ENCODE measurements at regions not wholly inside any gene's neighbourhood (a gene's known extent, or its start where the extent isn't known, plus 50 kb on each side); places are given as distances from the start of the nearest gene placed in this dataset.

DNA sequence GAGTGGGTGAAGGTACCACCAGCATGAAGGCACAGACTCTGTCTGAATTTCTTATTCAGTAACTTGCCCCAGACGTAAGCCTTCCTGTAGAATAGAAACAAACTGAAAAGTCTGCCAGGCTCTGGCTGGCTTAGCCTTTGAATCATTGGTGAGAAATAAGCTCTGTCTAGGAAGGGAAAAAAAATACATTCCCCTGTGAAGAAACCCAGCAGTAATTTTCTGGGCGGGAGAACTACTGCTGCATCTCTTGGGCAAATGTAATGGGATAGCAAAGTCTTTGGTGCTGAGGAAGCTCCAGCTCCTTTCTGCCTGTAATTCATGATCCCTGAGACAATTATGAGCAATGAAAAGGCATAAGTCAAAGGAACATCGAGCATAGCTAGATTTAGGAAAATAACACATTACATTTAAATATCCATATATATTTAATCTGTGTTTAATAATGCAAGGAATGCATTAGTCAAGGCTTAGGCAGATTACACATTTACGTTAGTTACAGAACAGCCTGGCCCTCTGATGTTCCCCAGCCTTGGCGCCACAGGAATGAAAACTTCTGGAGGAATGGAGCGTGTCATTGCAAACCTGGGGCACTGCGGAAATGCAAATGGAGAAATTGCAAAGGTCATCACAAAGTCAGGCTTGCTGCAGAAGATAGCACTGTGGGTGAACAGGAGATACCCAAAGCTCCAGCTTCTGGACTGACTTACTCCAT, 216.3 kb upstream of the CAMK1G start:
- no peak for DNase-seq

DNA sequence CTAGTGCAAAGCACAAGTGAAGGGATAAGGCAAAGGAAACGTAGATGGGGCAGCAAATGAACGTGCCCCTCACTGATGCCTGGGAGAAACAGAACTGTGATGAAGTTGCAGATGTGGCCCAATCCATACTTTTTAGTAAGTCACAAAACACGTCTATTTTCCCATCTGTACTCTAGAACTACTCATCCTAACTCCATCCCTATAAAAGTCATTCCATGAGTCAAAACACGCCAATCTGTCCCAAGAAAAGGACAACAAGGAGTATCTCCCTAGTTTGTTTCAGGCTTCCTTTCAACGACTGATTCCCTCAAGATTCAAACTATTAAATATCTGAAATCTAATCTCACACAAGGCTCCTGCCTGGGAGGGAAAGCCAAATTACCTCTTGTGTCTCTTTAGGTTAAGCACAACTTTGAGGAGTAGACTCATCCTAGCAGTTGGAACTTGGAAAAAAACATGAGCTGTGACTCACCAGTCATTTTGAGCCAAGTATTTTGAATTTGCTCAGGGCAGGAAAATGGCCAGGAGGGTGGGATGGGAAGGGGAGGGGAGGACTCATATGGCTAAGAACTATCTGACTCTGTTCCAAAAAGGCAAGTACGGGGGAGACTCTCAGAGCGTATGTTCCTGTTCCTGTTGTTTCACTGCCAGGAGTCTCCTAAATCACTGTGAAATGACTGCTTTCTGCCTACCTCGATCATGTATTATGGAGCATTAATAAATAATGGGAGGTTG, 214.5 kb upstream of the CAMK1G start:
- no peak for DNase-seq

DNA sequence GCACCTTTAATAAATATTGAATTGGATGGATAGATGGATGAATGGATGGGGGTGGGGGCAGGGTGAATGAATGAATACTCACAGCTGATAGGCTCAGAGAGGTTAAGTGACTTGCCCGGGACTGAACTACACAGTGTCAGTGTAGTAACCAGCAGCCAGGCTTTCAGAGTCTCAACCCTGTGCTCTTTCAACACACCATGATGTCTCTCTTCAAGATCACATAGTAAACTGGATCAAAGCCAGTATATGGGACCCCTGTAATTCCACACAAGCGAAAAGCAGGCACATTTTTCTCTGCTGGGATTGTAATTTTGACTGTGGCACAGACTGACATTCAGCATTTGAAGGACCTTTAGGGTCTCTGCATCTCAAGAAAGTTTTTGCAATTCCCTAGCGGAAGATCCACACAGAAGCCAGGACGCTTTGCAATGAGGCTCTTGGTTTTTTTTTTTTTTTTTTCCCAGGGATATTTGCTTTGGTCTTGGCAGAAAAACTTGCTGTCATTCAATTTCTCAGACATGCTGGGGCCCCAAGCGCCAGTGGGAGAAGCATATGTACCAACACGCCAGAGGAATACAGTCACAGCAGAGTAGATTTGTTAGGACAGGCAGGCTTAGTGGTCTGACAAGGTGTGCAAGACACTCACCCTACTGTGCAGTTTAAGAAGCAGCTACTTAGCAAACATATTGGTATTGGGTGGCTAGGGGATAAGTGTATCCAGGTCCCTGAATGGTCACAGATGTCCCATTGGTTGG, 213.1 kb upstream of the CAMK1G start:
- DNase-seq, result no peak

DNA sequence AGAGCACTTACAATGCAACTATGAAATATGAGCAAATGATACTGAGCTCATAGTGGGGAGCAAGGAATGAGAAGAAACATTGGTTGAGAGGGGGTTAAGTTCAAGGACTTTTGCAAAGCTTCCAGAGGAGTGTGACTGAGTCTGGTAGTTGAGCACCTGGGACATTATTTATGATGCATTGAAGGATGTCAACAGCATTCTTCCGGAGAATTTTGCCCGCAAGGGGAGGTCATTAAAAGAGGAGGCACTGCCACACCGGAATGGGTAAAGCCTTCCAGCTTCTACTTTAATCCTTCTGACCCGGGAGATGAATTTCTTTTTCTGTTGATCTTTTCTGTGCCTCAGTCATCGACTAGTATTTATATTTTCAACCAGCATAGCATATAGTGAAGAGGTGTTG, 208.4 kb upstream of the CAMK1G start:
- DNase-seq, result no peak

DNA sequence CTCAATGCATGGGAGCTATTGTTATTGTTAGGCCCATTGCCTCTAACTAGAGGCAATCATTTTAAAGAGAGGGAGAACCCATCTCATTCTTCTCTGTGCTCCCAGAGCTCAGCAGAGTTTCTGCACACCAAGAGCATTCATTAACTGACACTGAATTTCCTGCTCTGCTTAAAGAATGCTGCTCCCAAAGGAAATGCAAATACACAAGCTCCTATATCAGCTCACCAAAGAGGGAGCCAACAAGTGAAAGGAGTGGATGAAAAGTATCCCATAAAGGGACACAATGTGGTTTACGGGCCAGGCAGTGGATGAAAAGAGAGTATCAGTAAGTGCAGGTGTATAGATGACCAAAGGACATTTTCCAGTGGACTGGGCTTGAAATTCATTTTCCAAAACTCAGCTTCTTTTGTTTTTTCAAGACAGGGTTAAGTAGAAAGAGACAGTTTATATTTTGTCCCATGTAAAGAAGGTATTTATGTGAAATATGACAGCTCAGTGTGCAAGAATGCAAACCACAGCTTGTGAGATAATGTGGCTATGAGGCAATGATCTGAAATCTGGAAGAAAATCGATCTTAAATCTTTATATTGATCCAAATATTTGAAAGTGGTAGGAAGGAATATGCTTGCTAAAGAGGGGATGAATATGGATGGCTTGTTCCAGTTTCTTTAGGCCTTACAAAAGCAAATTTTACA, 207.7 kb upstream of the CAMK1G start:
- DNase-seq, result no peak

DNA sequence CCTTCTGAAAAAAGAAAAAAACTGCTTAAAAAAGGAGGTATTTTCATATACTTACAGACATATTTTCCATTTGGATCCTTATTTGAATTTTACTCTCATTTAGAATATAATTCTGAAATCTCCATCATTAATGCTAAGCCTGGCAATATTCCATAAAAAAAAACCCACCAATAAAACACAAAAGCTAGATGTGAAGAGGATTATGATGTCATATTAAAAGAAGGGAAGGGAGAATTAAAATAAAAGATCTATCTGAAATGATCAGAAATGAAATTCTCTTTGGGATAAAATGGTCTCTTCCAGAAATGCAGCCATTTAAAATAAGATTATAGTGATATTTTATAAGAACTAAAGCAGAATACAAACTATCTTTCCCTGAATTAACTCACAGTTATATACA, 206.7 kb upstream of the CAMK1G start:
- no peak for DNase-seq

DNA sequence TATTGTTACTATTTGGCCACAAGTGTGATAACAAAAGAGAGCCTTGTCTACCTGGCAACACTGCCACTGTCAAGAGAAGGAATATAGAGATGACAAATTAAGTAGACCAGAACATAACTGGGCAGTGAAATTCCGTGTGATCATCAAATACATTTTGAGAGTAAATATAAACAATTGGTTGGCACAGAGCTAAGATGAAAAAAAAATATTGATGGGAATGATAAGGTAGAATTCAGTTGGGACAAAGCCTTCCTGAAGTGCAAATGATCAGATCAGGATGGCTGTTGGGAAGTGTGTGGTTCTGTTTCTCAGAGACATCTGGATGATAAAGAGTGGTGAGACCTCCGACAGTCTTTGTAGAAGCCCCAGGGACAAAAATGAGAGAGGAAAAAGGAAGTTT, 205.5 kb upstream of the CAMK1G start:
- no peak for DNase-seq

DNA sequence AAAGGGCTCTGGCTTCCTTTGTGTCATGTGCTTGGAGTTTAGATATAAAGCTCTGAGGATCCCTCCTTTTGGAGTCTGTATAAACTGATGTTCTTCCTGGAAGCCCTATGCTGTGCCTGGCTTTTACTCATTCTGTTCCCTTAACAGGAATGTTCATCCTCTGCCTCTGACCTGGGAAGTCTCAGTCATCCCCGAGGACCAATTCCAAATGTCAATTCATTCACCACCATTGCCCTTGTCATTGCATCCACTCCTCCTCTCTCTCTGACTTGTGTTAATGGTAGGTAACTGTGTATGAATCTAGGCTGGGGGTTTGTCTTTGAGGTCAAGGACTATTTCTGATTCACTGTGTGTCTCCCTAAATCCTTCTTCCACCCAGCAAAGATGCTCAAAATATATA, 204.2 kb upstream of the CAMK1G start:
- DNase-seq, result no peak

DNA sequence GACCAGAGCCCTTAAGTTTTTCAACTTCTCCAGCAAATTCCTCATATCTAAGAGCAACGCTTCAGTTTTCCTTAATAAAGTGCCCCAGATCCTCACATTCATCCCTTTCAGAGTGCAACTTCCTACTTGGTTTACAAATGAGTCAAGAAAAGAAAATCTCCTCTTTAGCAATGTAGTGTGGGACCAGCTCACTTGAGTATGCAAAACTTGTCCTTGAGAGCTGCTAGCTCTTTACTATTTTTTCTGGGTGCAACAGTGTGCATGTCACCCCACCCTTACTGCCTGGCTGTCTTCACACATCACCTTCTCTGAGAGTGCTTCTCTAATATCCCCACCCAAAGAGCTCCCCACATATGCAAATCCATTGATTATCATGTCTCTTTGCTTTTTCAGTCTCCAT, 203.1 kb upstream of the CAMK1G start:
- no peak for DNase-seq

DNA sequence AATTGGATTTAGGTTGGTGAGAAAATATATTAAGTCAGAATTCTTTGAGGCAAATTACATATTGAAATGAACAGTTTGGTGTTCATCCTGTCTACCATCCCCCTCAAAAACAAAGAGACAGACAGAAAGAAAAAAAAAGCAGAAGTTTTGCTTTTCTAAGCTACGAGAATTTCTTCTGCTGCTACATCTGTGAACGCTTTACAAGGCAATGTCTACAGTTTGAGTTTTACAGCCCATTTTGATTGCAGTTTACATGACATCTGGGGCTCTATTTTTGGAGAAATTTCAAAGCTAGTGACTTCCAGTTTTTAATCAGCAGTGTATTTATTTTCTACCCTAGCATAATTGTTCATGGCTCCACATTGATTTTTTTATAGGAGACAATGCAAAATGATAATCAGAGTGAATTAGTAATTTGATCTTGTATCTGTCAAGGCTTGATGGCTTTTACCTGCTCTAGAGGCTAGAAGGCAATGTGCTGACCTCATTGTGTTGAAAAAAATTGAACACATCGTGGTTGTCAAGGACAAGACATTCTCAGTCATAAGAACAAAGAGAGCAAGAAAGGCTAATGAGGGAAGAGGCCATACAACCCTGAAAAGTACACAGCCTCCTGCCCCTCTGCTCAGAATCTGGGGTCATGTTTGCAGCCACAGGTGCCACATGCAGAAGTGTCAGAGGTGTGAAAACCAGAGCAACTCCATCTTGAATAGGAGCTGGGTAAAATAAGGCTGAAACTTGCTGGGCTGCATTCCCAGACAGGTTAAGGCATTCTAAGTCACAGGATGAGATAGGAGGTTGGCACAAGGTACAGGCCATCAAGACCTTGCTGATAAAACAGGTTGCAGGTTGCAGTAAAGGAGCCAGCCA, 201.0 kb upstream of the CAMK1G start:
- no peak for DNase-seq

DNA sequence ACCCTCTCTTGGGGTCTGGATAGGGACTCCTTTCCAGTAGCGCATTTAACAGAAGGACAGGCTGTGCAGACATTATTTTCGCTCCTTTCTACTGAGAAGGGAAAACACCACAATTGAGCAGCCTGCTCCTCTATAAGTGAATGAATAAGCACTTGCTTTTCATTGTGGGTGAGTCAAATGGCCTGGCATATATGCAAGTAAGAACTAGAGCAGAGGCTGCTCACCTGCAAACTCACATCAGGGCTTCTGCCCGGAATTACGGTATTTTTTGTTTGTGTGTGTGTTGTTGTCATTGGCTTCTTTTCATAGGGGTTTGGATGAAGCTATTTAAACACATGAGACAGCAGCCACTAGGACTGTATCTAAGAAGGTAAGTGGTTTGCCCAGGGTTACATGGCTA, 200.1 kb upstream of the CAMK1G start:
- no peak for DNase-seq

DNA sequence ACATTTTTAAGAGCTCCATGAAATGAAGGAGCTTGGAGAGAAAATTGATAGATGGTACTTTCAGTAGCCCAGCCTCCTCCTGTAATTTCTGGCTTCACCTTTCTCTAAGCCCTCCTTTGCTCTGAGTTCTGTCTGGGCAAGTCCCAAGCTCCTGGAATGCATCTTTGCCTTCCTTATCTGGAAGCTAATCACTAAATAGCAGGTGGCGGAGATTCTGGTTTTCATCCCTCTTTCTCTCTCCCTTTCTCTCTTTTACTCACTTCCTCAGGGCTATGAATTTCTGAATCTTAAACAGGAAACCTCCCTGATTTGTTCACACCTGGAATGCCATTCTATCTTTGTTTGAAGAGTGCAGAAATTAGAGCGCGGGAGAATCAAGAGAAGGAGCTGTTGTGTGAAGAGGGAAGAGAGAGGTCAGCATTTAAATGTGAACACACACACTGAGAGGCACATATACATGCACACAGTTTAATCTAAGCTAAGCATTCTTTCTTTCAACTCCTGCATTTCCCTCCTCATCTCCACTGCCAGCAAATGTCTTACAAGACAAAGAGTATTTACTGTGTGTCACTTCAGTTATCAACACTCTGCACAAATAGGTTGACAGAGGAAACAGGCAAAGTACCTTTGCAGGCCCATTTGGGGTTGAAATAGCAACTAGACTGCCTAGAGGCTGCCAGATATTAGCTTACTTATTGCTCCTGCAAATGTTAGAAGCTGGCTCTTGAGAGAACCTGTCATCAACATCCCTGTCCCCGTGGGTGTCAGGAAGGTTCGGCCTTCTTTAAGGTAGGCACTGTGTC, 199.4 kb upstream of the CAMK1G start:
- no peak for DNase-seq

DNA sequence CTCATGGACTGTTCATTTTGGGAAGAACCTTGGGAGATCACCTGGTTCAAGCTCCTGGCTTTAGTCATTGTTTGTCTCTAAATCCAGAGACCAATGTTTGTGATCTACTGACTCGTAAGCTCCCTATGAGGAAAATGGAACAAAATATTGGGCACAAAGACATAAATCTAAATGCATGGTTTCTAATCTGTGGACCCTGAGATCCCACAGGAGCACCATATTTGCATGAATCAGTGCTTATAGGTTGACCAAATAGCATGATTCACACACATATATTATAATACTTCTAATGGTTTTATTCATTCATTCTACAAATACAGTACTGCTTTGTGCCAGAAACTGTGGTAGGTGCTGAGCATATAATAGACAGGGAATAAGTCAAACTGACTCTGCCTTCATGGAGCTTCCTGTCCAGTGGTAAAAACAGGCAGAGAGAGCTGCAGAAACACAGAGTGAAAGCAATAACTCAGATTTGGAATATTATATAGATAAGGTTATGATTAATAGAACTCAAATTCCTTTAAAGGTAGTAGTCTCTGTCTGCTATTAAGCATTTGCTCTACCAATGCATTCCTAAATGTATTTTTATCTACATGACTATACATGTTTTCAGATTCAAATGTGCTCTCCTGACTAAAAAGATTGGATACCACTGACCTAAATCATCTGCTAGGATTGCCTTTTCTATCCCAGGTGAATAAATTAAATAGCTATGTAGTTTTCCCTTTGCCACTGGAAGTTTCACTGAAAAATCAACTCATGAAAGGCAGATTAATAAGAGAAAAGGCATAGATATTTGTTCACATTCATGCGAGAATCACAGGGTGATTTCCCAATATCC, 198.6 kb upstream of the CAMK1G start:
- no peak for DNase-seq

DNA sequence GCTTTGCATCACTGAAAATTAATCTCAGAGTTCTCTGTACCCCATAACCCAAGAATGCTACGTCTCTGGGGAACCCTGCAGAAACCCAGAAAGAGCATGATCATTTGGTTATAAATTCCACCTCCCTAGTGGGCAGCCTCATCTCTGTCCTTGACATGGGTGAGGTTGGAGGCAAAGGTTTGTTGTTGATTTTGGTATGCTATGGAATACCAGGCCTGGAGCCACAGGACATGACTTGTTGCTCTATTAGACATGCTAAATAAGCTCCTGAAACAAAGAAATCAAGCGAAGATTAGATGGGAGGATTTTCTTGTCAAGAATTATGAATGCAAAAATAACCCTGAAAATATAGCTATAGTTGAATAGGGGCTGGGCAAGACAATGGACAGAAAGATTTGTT, 197.4 kb upstream of the CAMK1G start:
- DNase-seq, result no peak

DNA sequence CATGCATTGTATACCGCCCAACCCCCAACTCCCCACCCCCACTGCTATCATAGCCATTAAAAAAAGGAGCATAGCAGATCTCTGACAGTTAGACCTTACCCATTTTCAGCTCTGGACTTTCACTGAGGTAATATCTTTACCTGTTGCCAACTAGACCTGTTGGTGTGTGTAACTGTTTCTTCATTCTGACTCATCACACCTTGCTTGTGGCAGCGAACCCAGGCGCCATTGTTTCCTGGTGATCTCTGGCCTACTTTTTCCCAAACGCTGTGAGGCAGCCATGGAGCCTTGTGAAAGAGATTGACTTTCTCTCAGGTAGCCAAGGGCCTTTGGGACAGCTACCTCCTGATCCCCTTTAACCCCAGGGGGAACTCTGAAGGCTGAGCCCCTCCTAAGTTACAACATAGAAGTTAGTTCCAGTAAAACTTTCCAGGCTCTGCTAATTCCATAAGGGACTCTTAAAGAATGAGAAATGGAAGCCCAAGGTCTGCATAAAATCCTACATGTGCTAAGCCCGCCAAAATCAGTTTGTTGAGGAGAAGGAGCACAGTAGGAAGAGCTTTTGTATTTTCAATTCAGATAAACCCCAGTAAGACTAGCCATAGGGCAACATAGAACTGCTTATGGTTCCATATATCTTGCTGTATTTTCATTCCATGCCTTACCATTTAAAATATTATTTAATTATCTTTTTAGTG, 196.1 kb upstream of the CAMK1G start:
- no peak for DNase-seq

DNA sequence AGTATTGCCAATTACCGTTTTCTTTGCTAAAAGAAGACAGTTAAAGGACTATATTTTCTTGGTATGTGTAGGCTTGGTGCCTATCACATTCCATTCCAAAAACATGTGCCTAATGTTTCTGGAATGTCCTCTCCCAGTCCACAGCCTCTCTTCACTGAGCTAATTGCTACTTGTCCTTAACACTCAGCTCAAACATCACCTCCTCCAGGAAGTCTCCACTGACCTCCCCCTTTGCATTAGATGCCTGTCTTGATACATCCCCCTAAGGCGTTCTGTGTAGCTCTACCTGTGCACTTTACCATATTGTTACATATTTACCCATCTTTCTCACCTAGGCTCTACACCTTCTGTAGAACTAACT, 195.6 kb upstream of the CAMK1G start:
- DNase-seq, result no peak

DNA sequence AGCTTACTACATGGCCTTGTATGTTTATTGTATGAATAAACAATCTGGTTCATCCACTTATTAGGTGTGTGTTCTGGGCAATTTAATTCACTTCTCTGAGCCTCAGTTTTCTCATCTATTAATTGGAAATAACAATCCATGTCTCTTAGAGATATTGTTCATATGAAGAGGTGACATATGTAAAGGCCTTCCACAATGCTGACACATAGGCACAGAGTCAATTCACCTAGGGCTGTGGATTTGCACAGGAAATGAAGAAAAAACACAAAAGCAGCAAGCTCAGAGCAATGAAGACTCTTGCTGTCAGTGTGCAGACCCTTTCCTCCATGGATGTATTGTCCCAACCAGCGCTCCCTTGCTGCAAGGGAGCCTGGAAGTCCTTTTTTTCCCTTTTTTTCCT, 195.2 kb upstream of the CAMK1G start:
- no peak for DNase-seq

DNA sequence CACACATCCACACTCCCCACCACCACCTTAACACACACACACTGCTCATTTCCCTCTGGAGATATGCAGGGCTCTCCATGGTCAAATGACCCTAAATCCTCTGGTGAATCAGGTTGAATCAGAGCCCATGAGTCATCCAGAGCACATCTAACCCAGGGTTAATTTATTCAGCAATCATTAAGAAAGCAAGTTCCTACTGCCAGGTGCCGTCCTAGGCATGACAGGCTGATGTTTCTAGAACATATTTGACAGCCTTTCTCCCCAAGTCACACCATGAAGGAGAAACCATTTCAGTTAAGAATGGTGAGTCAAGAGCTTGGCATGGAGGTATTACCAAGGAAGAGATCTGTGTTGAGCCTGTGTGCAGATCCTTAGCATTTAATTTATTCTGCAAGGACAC, 194.3 kb upstream of the CAMK1G start:
- DNase-seq, result no peak

DNA sequence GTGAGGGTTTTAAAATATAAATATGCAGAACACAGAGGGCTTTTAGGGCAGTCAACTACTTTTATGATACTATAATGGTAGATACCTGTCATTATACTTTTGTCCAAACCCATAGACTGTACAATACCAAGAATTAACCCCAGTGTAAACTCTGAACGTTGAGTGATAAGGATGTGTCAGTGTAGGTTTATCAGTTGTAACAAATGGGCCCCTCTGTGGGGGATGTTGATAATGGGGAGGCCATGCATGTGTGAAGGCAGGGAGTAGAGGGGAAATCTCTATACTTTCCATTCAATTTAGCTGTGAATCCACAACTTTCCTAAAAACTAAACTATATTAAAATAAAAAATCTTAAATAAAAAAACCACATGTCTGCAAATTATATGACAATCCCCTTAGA, 193.5 kb upstream of the CAMK1G start:
- DNase-seq, result no peak

DNA sequence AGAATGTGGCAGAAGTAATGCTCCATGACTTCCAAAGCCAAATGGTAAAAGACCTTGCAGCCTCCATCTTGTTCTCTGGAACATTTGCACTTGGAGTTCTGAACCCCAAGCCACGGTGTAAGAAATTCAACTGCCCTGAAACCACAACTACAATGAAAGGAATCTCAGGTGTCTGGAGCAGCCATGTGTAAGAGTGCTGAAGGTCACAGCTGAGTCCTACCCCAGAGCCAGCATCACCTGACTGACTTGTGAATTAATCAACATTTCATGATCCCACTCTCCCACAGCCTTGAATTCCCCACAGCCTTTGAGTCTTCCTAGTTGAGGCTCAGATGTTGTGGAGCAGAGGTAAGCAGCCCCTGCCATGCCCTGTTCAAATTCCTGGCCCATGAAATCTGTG, 192.8 kb upstream of the CAMK1G start:
- DNase-seq, result no peak

All from activated CD4-positive, alpha-beta T cell treated with anti-CD3 and anti-CD28 coated beads, Interleukin-2, amount 50 U/mL, for 48 hours (primary cell).